NCI-H2029 (cell line): ENCODE measurements at regions not wholly inside any gene's neighbourhood (a gene's known extent, or its start where the extent isn't known, plus 50 kb on each side); places are given as distances from the start of the nearest gene placed in this dataset.
A peak's percentile ranks its signal among the peaks of the same experiment; 100 is the strongest.

Source experiments
- DNase-seq: peaks from one replicate; lab custom pipeline; 2025; lab: John Stamatoyannopoulos, UW

- peak; percentile 39 for DNase-seq
Observed at GRCh38 chr4:156654410-156654809, 317.2 kb downstream of the PDGFC start.

DNA sequence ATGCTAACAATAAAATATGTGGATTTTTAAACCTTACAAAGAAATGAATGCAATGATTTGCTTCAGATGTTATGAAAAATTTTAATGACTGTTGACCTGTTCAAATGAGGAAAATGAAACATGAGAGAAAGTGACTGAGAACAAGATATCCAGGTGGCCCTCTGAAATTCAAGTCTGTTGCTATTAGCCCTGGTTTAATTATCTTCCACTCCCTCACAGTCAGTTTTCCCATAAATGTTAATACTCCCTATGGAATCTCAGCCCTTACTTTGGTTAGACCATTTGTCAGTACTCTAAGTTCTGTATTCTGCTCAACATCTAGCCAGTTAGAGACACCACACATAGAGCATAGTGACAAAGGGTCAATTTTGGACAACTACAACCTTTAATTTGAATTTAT, 327.8 kb downstream of the PDGFC start:
- no peak for DNase-seq

GRCh38 chr4:156642161-156642560, 329.4 kb downstream of the PDGFC start:
- DNase-seq, result no peak

DNA sequence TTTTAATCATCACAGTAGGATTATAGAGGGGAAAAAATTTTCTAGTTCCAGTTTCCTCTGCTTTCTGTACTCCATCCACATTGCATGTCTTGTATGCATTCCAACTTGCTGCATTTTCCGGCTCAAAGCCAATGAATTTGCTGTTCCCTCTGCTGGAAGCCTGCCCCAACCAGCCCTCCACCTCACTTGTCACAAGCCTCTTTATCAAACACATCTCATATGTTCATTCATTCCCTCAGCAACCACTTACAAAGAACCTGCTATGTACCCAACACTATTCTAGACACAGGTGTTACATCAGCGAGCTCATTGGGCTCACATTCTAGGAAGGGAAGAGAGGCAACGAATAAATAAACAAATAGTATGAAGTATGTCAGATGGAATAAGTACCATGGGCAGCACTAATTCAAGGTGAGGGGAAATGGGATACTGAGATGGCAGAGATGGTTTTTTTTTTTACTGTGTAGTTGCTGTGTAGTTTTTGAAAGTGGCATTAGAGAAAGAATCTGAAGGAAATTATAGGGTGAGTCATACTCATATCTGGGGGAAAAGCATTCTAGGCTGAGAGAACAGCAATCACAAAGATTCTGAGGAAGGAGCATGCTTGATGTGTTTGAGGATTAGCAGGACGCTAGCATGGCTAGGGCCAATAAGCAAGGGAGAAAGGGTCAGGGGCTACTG, 332.5 kb downstream of the PDGFC start:
- peak; percentile 87 for DNase-seq

- DNase-seq, result no peak
Observed at GRCh38 chr4:156638334-156638733, 333.3 kb downstream of the PDGFC start.

GRCh38 chr4:156636381-156636780, 335.2 kb downstream of the PDGFC start:
- DNase-seq, result no peak

DNA sequence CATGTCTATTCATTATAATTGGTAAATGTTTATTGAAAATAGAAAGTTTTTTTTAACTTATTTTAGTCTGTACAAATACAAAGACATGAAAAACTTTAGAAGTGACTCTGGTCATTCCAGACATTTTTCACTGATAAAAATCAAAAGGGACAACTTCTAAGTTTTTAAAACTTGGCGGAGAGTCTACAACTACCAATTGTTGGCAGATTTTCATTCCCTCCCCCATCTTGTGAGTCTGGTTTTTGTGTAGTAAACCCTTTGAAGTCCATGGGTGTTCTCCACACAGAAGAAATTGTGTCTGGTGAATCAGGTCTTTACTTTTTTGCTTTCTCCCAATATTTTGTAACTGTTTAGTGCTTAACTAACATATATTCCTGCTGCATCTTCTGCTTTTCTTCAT, 336.5 kb downstream of the PDGFC start:
- no peak for DNase-seq

- no peak for DNase-seq
Observed at GRCh38 chr4:156634612-156635011, 337.0 kb downstream of the PDGFC start.

DNA sequence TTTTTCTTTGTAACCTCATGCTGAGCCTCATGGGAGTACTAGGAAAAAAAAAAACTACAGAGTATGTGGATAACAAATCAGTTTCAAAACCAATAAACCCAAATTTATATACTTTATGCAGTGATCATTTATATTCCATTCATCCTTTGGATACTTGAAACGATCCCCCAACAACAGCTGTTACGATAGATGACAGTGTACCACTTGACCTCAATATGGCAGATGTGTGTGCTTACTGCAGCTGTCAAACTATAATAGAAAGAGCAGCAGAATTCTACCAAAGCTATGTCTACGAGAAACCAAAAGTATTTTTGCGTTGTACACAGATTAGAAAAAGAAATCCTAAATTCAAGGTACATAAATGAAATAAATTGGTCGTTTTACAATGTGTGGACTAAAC, 337.8 kb downstream of the PDGFC start:
- DNase-seq, result no peak

DNA sequence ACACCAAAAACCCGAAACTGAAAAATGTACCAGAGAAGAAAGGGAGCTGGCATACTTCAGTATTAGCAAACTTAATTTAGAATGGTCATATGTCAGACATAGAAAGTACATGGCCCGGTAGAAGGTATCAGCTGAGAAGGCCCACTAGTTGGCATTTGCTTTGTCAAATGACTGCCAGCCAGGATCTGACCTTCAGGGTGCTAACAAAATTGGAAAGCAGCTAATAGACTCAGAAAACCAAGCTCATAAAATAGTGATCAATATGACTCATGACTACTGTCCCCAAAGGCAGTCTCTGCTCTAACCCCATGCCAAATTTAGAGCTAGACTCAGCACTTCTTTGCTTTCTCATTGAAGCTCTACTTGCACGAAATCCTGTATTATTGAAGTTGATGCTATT, 342.7 kb downstream of the PDGFC start:
- no peak for DNase-seq

DNA sequence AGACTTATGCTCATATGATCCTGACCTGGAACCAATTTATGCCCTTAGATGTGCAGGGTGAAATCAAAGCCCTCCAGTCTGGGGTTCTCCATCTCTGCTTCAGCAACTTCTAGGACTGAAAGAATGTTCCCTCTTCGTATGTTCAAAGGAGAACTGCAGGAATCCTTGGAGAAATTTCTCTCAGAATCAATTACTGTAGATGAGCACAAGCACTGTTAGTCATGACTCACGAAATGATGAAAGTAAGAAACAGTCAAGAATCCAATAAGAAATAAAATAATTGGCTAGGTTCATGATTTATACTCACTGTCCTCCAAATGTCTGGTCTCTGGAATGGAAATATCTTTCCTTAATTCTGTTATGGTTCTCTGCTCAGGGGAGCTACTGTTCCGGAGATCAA, 348.2 kb downstream of the PDGFC start:
- DNase-seq, result no peak

GRCh38 chr4:156620786-156621185, 350.8 kb downstream of the PDGFC start:
- no peak for DNase-seq

- no peak for DNase-seq
Observed at GRCh38 chr4:156619154-156619934, 352.3 kb downstream of the PDGFC start.

DNA sequence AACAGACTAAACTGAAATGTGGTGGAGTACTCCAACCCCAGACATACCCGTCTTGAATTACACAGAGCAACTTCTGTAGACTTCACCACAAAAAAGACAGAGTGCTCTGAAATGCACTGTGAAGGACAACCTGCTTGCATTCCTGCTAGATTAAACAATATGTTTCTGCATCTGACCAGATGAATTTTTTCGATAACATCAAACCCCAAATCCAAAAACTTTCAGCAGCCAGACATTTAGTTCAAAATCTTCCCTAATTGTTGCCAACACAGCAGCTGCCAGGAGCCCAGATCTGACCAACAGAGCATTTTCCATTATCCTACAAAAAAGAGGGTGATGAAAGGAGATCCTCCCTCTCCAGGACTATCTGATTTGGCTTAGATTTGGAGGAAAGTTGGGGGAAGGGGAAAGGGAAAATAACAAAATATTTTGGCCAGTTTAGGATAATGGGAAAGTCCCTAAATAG, 356.5 kb downstream of the PDGFC start:
- no peak for DNase-seq

DNA sequence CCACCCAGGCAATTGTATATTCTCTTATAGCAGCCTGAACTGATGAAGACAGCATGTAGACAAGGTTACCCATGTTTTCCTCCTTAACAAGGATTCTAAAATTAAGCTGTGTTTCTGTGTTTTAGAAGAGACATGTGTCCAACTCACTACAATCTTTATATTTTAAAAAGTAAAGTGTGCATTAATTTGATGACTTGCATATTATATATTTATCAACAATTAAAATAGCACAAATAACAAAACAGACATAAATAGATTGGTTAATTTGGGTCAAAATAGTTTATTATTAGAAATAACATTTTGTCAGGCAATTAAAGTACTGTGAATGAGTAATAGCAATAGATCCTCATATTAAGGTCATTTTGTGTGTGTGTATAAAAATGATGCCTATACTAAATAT, 357.1 kb downstream of the PDGFC start:
- DNase-seq, result no peak

GRCh38 chr4:156609421-156609820, 362.2 kb downstream of the PDGFC start:
- DNase-seq, result no peak

GRCh38 chr4:156608651-156609050, 362.9 kb downstream of the PDGFC start:
- DNase-seq, result no peak

GRCh38 chr4:156607478-156607857, 364.1 kb downstream of the PDGFC start:
- no peak for DNase-seq

DNA sequence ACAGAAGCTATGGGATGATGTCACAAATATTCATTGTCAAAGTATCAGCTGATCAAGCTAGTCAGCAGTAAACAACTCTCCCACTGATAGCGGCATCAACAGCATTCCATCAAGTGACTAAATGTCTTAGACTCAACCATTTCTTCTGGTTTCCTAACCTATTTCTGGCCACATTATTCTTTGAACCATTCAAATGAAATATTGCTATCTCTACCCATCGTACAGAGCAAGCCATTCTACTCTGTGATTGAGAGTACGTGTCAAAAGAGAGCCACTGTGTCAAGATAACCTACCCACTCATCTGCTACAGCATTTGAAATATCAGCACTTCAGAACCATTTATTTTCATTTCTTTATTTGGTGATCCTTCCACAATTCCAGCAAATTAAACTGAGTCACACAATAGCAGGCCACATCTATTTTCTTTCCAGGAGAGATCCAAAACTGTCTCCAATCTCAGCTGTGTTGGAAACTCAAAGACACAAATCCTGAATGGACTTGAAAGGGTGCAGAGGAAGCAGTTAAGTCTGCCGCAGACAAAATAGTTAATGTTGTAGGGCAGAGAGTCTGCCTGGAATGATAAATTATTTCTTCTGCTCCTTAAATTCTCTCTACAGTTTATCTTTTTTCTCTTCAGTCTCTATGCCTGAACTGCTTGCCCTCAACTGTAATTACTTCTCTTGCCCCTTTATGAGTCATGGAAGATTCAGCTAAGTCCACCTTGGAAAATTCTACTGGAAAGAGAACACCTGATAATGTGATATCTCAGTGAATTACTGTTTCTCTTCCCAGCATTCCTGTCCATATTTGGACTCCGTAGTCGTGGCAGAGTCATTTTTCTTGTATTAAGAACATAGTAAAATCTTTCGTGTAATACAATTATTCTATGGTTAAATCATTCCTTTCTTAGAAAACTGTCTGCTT, 364.8 kb downstream of the PDGFC start:
- no peak for DNase-seq

- peak; percentile 83 for DNase-seq
Observed at GRCh38 chr4:156598138-156598681, 373.4 kb downstream of the PDGFC start.

GRCh38 chr4:156596706-156597329, 374.8 kb downstream of the PDGFC start:
- DNase-seq, result no peak

DNA sequence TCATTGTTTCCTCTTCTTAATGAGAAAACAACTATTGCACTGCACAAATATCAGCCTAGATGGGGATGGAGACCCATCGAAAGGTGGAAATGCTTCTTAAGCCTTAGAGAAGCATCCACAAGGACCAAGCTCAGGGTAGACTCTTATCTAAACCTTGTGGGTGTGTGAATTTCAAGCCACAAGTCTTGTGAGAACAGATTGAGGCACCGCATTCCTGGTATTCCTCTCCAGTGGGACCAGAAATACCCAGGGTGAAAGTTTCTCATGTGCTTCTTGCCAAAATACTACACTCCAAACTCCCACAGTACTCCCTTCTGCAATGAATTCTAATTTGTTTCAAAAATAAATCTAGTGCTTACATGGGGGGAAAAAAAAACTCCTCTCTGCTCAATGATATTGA, 375.6 kb downstream of the PDGFC start:
- DNase-seq, result no peak
